Right lobe of liver (tissue), 6 donors: ENCODE measurements at regions not wholly inside any gene's neighbourhood (a gene's known extent, or its start where the extent isn't known, plus 50 kb on each side); places are given as distances from the start of the nearest gene placed in this dataset.
"Not testable (repeated sequence)": the region's sequence is repeated elsewhere in the genome, so short reads cannot be mapped to it uniquely, and the experiment has no call there.

Source experiments
- ATAC-seq, 4 donors: fragments of 200-7000 bp; cut with Tn5 transposase; one replicate each; pipeline ENCODE4 v1.9.1; 2020; ENCODE audit warnings: mild to moderate bottlenecking in 4 of 4, moderate library complexity in 4 of 4
- DNase-seq, 3 donors: peaks; one replicate each; pipeline ENCODE4 v3.0.0-alpha.2; 2020
- H3K27ac ChIP-seq, 3 donors: fragments of 200-600 bp; one replicate each; pipeline ENCODE4 v1.8.0; 2022
- H3K27me3 ChIP-seq, 2 donors: fragments of 200-600 bp; one replicate each; pipeline ENCODE4 v1.8.0; 2022
- H3K36me3 ChIP-seq, 4 donors: fragments of 200-600 bp; sonication (generic) in 1 of 4; one replicate each; pipeline versions ENCODE4 v1.5.1 to v1.8.0; 2017 to 2022; ENCODE audit warnings: control low read depth in 1 of 4
- H3K4me1 ChIP-seq, 4 donors: fragments of 200-600 bp; sonication (generic) in 1 of 4; one replicate each; pipeline versions ENCODE4 v1.5.1 to v1.8.0; 2017 to 2022; ENCODE audit warnings: control low read depth in 1 of 4
- H3K4me3 ChIP-seq, 3 donors: fragments of 200-600 bp; one replicate each; pipeline ENCODE4 v1.8.0; 2022
- H3K9me3 ChIP-seq, 4 donors: fragments of 200-600 bp; sonication (generic) in 1 of 4; one replicate each; pipeline versions ENCODE4 v1.5.1 to v1.8.0; 2017 to 2022; ENCODE audit warnings: control low read depth in 1 of 4
- POLR2A ChIP-seq: fragments of 450-650 bp; IDR thresholded peaks from one replicate; pipeline ENCODE4 v1.6.1; 2017; ENCODE audit warnings: antibody characterized with exemption, mild to moderate bottlenecking
- WGBS: methylation state at CpG from one replicate; pipeline ENCODE4 v1.1.6; 2018; ENCODE audit warnings: low coverage, low lambda C conversion rate; ENCODE audit not compliant: insufficient coverage; ENCODE audit errors: missing lambda C conversion rate; 5-methylcytosine and 5-hydroxymethylcytosine counted together
- intact Hi-C, 2 donors: fragments of 100-400 bp; cut with DNase I; formaldehyde crosslinking; loops; one replicate each; pipeline versions ENCODE4 v1.11.2 to v1.14.1; 2022
- TF ChIP-seq, protein P1 (sequence below), 4 donors: fragments of 200-600 bp in 3 of 4; fragments of 450-650 bp in 1 of 4; IDR thresholded peaks; one replicate each; pipeline versions ENCODE4 v1.5.1 to v1.8.0; 2016 to 2022; ENCODE audit warnings: antibody characterized with exemption in 4 of 4, mild to moderate bottlenecking in 2 of 4
- donor health status: DM: no; HTN: yes; CAD: no.
- donor health status: DM: no; HTN: no; CAD: no.
- donor health status: DM: no; HTN: no; CAD: no.
- donor health status: DM: no; HTN: yes; CAD: no.
- donor health status: DM: no; HTN: yes; CAD: no.

DNA sequence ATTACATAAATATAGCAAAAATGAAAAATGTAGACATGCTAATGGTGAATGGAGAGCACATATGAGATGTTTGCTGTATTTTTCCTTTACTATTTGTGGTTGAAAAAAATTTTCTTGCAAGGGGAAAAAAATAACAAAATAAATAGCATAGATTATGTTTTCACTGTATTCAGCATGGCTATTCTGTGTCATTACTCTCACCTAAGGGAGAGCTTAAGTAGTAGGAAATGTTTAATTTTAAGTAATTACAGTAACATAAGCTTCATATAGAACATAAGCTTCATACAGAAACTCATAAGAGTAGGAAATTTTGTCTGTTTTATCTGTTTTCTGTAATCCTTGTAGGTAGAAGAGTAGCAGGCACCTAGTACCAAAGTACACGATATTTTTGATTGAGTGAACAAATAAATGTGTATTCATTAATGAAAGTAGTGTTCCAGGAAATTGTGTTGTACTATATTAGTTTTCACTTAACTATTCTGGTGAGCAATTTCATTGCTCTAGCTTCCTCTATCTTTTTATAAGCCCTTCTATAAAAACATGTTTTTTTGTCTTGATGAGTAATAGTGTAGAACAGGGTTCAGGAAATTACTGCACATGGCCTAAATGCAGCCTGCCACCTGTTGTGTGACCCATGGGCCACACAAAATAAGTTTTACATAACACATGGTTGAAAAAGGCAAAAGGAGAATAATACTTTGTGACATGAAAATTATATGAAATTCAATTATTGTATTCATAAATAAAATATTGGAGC is 1025.0 kb upstream of the CDH10 start:
- DNase-seq (no peak), ATAC-seq (peak; percentile 83 to 95 (median 90))
- Histone ChIP-seq H3K4me3 (no peak overlapping the region), H3K9me3 (no peaks in the 10 kb centered on the region), H3K27ac (peak overlapping the region; percentile 34 to 72 (median 62)), H3K36me3 (no peaks in the 10 kb centered on the region), H3K27me3 (no peaks in the 10 kb centered on the region), H3K4me1 (peaks cover 0 to 14% (median 4%) of the 10 kb centered on the region in 4 donors)
- 28% methylated on average over 1 of the region's 1 CpG for WGBS
- intact Hi-C loops = no loop called here
- TF ChIP-seq POLR2A = no peak
- TF ChIP-seq, protein P1, sequence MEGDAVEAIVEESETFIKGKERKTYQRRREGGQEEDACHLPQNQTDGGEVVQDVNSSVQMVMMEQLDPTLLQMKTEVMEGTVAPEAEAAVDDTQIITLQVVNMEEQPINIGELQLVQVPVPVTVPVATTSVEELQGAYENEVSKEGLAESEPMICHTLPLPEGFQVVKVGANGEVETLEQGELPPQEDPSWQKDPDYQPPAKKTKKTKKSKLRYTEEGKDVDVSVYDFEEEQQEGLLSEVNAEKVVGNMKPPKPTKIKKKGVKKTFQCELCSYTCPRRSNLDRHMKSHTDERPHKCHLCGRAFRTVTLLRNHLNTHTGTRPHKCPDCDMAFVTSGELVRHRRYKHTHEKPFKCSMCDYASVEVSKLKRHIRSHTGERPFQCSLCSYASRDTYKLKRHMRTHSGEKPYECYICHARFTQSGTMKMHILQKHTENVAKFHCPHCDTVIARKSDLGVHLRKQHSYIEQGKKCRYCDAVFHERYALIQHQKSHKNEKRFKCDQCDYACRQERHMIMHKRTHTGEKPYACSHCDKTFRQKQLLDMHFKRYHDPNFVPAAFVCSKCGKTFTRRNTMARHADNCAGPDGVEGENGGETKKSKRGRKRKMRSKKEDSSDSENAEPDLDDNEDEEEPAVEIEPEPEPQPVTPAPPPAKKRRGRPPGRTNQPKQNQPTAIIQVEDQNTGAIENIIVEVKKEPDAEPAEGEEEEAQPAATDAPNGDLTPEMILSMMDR (IDR thresholded peaks at IDR 0.05) = no peak

DNA sequence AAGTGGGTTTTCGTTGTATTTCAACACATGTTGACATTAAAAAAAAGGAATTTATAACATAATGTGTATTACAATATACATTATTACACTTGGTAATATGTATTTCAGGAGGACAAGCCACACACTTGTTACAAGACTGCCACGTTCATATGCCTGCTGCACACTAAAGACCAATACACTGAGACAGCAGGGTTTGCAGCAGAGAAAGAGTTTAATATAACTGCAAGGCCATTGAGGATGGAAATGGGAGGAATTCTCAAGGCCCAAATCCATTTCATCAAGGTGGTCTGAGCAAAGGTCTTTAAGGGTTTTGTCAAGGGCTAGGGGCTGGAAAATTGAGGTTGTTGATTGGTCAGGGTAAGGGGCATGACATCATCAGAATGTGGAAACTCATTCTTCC is 1017.8 kb upstream of the CDH10 start:
- H3K9me3 ChIP-seq = peaks cover 0 to 6% (median 0%) of the 10 kb centered on the region in 4 donors
- no peak overlapping the region for H3K4me3 ChIP-seq
- no peak for ATAC-seq
- 46% methylated on average over 2 of the region's 2 CpGs for WGBS
- H3K36me3 ChIP-seq = no peaks in the 10 kb centered on the region
- H3K4me1 ChIP-seq = no peaks in the 10 kb centered on the region
- intact Hi-C loops = no loop called here
- no peak for DNase-seq
- H3K27me3 ChIP-seq = no peaks in the 10 kb centered on the region
- TF ChIP-seq POLR2A = no peak
- TF ChIP-seq, protein P1 (IDR thresholded peaks at IDR 0.05) = no peak
- H3K27ac ChIP-seq = no peak overlapping the region

DNA sequence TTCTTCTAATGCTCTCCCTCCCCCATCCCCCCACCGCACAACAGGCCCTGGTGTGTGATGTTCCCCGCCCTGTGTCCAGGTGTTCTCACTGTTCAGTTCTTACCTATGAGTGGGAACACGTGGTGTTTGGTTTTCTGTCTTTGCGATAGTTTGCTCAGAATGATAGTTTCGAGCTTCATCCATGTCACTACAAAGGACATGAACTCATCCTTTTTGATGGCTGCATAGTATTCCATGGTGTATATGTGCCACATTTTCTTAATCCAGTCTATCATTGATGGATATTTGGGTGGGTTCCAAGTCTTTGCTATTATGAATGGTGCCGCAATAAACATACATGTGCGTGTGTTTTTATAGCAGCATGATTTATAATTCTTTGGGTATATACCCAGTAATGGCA is 1005.5 kb upstream of the CDH10 start:
- H3K27ac ChIP-seq, H3K4me3 ChIP-seq, ATAC-seq, H3K36me3 ChIP-seq, intact Hi-C loops, H3K27me3 ChIP-seq, H3K9me3 ChIP-seq, DNase-seq: not testable (repeated sequence)
- peaks cover 0 to 16% (median 8%) of the 10 kb centered on the region in 4 donors for H3K4me1 ChIP-seq
- WGBS = 96% methylated on average over 7 of the region's 7 CpGs

DNA sequence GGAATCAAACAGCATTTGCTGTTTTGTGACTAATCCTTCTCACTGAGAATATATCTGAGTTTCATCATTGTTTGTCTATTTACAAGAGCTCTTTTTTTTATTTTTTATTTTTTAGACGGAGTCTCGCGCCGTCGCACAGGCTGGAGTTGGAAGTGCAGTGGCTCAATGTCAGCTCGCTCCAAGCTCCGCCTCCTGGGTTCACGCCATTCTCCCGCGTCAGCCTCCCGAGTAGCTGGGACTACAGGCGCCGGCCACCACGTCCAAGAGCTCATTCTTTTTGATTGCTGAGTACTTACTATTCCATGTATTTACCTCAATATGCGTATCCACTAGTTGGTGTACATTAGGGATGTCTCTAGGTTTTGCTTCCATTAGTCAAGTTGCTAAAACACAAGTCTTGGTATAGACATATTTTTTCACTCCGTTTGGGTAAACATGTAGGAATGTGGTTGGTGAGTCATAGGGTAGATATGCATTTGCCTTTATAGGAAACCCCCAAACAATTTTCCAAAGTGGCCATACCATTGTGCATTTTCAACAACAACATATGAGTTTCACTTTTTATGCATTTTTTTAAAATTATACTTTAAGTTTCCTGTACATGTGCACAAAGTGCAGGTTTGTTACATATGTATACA is 1005.0 kb upstream of the CDH10 start:
- intact Hi-C loops = no loop called here
- Histone ChIP-seq H3K27me3 (no peaks in the 10 kb centered on the region), H3K4me3 (no peak overlapping the region), H3K36me3 (no peaks in the 10 kb centered on the region), H3K27ac (no peak overlapping the region), H3K4me1 (peaks cover 0 to 16% (median 8%) of the 10 kb centered on the region in 4 donors), H3K9me3 (no peaks in the 10 kb centered on the region)
- DNase-seq (no peak), ATAC-seq (no peak)
- WGBS = 94% methylated on average over 15 of the region's 16 CpGs
- TF ChIP-seq, protein P1 (IDR thresholded peaks at IDR 0.05) = no peak
- TF ChIP-seq POLR2A = no peak
